ENCODE measurements at regions not wholly inside any gene's neighbourhood (a gene's known extent, or its start where the extent isn't known, plus 50 kb on each side); places are given as distances from the start of the nearest gene placed in this dataset.

GRCh38 chr6:41470331-41471063, 75.7 kb upstream of the FOXP4 start:
- no peak for TF ChIP-seq EZH2 (IDR thresholded peaks at IDR 0.05)
- TF ChIP-seq POLR2AphosphoS5 (IDR thresholded peaks at IDR 0.05; ENCODE audit: borderline replicate concordance, low read depth, low read length), result no peak
